Central memory CD8-positive, alpha-beta T cell (primary cell): ENCODE measurements at regions not wholly inside any gene's neighbourhood (a gene's known extent, or its start where the extent isn't known, plus 50 kb on each side); places are given as distances from the start of the nearest gene placed in this dataset.

Experiments used
- ATAC-seq: fragments of 150-1000 bp; cut with Tn5 transposase; replicated peaks from 2 replicates; pipeline ENCODE4 v1.10.0; 2022; ENCODE audit warnings: mild to moderate bottlenecking, moderate FRiP score, moderate number of reproducible peaks; ENCODE audit not compliant: poor library complexity, severe bottlenecking; ENCODE audit errors: extremely low read depth
- DNase-seq, 2 donors: peaks; one replicate each; pipeline ENCODE4 v3.0.0; 2021; ENCODE audit warnings: low spot score in 2 of 2
- H3K27ac Mint-ChIP-seq: one replicate; pipeline ENCODE4 v1.8.0; 2022; ENCODE audit warnings: low read depth, mild to moderate bottlenecking, moderate library complexity, mixed read lengths
- H3K27me3 Mint-ChIP-seq: one replicate; pipeline ENCODE4 v1.8.0; 2022; ENCODE audit warnings: mixed read lengths
- H3K36me3 Mint-ChIP-seq: one replicate; pipeline ENCODE4 v1.8.0; 2022; ENCODE audit warnings: mild to moderate bottlenecking, moderate library complexity, mixed read lengths; ENCODE audit not compliant: insufficient read depth
- H3K4me1 Mint-ChIP-seq: one replicate; pipeline ENCODE4 v1.8.0; 2022; ENCODE audit warnings: mixed read lengths
- H3K4me3 Mint-ChIP-seq: one replicate; pipeline ENCODE4 v1.8.0; 2022; ENCODE audit warnings: mild to moderate bottlenecking, moderate library complexity, mixed read lengths
- H3K9me3 Mint-ChIP-seq: one replicate; pipeline ENCODE4 v1.8.0; 2022; ENCODE audit warnings: mixed read lengths

DNA sequence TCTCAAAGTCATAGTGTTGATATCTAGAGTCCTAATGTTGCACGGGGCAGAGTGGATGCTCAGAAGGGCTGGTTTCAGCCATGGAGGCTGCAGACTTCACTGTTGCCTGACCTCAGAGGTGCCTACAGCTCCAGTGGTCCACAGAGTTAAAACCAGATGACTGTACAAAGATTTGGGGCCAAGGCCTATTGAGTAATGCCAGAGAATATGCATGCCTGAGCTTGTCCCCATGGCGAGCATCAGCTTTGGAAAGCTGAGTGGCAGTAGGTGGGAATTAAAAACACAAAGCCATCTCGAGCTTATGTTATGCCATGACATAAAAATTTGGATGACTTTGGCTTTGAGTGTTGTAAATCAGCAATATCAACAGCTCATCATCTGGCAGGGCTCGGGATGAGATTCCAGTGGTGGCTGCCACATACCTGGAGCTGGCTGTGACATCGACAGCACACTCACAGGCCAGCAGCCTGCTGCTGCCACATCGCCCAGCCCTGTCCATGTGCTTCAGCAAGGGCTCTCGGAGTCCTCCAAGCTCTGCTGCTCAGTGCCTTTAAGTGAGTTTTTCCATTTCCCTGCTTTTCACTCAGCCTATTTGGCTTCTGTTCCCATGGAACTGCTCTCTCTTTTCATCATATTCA, 379.6 kb downstream of the TNS3 start:
- DNase-seq = no peak
- no peaks in the 10 kb centered on the region for H3K4me1 Mint-ChIP-seq
- H3K27me3 Mint-ChIP-seq = no peaks in the 10 kb centered on the region
- no peak overlapping the region for H3K27ac Mint-ChIP-seq
- H3K9me3 Mint-ChIP-seq = peaks cover 11% of the 10 kb centered on the region
- ATAC-seq = no peak
- no peaks in the 10 kb centered on the region for H3K36me3 Mint-ChIP-seq
- H3K4me3 Mint-ChIP-seq = no peak overlapping the region

DNA sequence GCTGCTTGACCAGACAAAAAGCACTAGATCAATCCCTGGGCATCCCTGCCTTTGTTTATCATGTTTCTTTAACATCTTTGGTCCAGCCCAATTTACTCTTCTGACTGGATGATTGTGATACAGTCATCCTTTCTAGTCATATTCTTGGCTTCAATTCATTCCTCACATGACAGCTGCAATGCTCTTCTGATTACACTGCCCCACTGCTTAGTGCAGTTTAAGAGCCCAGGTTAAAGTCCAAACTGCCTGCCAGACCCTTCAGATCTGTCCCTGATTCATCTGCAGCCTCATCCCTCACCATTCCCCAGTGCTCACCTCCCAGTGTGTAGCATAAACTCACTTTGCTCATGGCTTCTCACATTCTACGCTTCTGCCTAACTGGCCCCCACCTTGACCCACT, 383.8 kb downstream of the TNS3 start:
- Mint-ChIP-seq H3K27me3 (no peaks in the 10 kb centered on the region), H3K27ac (no peak overlapping the region), H3K36me3 (peaks cover 2% of the 10 kb centered on the region), H3K4me3 (no peak overlapping the region), H3K4me1 (no peaks in the 10 kb centered on the region), H3K9me3 (peaks cover 11% of the 10 kb centered on the region)
- ATAC-seq (no peak), DNase-seq (no peak)

DNA sequence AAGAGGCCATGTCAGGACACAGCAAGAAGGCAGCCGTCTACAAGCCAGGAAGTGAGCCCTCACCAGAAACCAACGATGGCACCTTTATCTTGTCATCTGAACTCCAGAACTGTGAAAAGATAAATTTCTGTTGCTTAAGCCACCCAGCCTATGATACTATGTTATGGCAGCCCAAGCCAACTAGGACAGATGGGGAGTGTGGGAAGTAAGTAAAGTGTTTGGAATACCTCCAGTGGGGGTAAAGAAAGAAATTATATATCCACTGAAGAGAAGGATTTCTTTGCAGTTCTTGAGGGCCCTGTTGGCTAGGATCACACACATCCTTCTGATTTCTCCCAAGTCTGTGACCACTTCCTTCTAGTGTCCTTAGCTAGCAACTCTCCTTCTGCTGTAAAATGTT, 384.4 kb downstream of the TNS3 start:
- Mint-ChIP-seq H3K4me3 (no peak overlapping the region), H3K36me3 (peaks cover 2% of the 10 kb centered on the region), H3K4me1 (no peaks in the 10 kb centered on the region), H3K27ac (no peak overlapping the region), H3K27me3 (no peaks in the 10 kb centered on the region), H3K9me3 (peaks cover 11% of the 10 kb centered on the region)
- ATAC-seq = no peak
- no peak for DNase-seq

DNA sequence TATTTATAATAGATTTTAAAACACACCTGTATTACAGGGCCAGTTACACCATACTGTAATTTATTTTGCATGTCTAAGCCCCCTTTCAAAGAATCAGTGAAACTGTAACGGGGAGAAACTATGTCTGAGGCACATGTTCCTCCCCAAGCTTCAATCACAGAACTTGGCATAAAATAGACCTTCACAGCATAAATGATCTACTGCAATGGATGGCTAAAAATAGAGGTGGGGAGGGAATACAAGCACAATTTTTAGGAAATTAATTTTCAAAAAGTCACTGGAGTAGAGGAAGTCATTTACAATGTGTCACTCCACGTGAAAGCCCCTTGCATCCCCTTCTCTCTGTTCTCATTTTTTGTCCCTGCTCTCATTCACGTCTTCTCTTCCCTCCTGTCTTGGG, 385.2 kb downstream of the TNS3 start:
- no peak for DNase-seq
- H3K36me3 Mint-ChIP-seq = peaks cover 2% of the 10 kb centered on the region
- H3K27me3 Mint-ChIP-seq = no peaks in the 10 kb centered on the region
- no peaks in the 10 kb centered on the region for H3K4me1 Mint-ChIP-seq
- H3K27ac Mint-ChIP-seq = no peak overlapping the region
- ATAC-seq = no peak
- H3K4me3 Mint-ChIP-seq = no peak overlapping the region
- peaks cover 11% of the 10 kb centered on the region for H3K9me3 Mint-ChIP-seq

DNA sequence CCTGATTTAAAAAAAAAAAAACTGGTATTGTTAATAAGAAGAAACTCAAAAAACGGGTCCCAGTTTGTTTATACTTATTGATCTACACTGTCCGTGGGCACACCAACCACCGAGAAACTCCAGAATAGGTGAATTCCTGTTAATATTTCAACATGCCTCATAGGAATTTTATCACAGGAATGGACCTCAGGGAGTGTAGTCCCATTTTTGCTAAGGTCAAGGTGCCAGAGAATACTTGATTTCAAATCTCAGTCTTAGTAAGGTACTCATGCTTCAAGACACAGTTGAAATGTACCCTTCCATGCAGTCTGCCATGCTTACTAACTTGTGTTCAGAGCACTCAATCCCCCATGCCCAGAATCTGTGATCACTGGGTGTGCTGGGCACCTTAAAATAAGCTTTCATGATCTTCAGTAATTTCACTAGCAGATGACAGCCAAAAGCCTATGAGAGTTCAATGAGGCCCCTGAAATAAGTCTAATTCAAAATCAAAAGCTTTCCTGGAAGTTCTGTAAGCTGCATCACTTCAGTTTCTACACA, 385.7 kb downstream of the TNS3 start:
- ATAC-seq = no peak
- Mint-ChIP-seq H3K27ac (no peak overlapping the region), H3K9me3 (peaks cover 11% of the 10 kb centered on the region), H3K4me3 (no peak overlapping the region), H3K36me3 (peaks cover 2% of the 10 kb centered on the region), H3K4me1 (no peaks in the 10 kb centered on the region), H3K27me3 (no peaks in the 10 kb centered on the region)
- DNase-seq = no peak

DNA sequence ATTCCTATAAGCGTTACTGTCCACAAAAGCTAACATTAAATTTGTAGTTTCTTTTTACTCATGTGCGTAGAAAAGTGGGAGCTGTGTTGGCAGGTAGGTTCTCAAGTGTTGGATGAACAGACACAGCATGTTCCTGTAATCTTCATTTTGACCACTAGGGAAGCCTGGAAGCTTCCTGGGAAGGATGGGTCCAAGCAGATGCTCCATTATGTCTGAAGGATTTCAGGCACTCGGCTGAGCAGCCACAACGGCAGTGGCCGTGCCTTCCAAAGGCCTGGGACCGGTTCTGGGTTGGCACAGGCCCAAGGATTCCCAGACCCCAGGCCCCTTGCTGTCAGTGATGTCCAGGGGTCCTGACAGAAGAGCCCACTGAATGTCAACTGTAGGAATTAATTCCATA, 386.3 kb downstream of the TNS3 start:
- Mint-ChIP-seq H3K9me3 (peaks cover 11% of the 10 kb centered on the region), H3K4me1 (no peaks in the 10 kb centered on the region), H3K4me3 (no peak overlapping the region), H3K27ac (no peak overlapping the region), H3K36me3 (peaks cover 4% of the 10 kb centered on the region), H3K27me3 (no peaks in the 10 kb centered on the region)
- ATAC-seq (no peak), DNase-seq (no peak)

DNA sequence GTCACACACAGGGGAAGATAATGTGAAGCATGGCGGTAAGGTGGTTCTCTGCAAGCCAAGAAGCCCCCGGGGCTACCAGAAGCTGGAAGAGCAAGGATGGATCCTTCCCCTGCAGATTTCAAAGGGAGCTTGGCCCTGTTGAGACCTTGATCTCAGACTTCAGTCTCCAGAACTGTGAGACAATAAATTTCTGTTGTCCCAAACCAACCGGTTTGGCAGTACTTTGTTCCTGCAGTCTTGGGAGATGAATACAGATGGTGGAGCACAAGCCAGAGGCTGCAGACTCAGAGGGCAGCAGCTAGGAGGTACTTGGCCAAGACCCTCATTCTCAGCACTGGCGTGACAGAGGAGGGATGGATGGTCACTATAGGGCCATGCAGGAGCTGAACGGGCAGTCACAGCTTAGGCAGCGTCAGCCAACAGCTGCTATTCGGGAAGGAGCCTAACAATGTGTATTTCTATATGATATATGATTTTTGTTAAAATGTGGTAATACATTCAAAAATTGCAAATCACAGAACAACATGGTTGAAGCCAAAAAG, 387.3 kb downstream of the TNS3 start:
- peaks cover 11% of the 10 kb centered on the region for H3K9me3 Mint-ChIP-seq
- H3K4me3 Mint-ChIP-seq = no peak overlapping the region
- no peaks in the 10 kb centered on the region for H3K4me1 Mint-ChIP-seq
- no peaks in the 10 kb centered on the region for H3K27me3 Mint-ChIP-seq
- DNase-seq = no peak
- ATAC-seq = no peak
- H3K27ac Mint-ChIP-seq = no peak overlapping the region
- H3K36me3 Mint-ChIP-seq = peaks cover 4% of the 10 kb centered on the region

DNA sequence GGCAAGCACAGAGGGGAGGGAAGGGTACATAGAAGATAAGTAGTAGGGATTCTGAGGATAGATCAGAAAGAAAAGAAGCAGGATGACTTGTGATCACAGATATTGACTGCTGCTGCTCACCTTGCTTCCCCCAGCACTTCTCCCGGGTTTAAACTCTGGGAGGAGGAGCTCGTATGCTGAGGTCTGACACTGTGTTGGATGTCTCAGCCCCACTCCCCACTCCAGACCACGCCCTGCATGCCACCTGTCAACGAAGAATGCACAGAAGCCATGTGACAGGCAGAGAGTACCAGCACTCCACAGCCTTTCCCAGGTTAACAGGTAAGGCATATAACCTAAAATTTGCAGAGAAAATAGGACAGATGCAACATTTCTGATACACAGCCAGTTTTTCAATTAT, 388.9 kb downstream of the TNS3 start:
- DNase-seq (no peak), ATAC-seq (no peak)
- peaks cover 4% of the 10 kb centered on the region for H3K36me3 Mint-ChIP-seq
- no peaks in the 10 kb centered on the region for H3K4me1 Mint-ChIP-seq
- peaks cover 4% of the 10 kb centered on the region for H3K9me3 Mint-ChIP-seq
- H3K27ac Mint-ChIP-seq = no peak overlapping the region
- H3K27me3 Mint-ChIP-seq = no peaks in the 10 kb centered on the region
- H3K4me3 Mint-ChIP-seq = no peak overlapping the region

DNA sequence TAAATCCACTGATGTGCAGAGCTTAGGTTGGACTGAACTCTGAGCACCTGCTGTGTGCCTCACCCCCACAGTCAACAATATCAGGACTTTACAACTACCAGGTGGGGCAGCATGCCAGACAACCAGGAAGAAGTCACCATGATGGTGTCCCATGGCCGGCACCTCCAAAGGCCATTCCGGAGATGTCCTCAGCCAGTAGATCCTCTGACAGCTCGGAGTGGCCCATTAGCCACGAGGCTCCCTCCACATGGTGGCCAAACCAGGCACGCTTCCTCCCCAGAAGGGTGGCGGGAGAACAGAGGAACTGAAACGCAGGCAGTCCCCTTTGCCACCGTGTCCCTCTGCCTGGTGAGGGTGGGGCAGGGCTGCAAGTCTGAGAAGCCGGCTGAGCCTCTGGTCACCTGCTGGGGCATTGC, 390.0 kb downstream of the TNS3 start:
- Mint-ChIP-seq H3K36me3 (peaks cover 4% of the 10 kb centered on the region), H3K4me3 (no peak overlapping the region), H3K27ac (no peak overlapping the region), H3K9me3 (peaks cover 2% of the 10 kb centered on the region), H3K4me1 (no peaks in the 10 kb centered on the region), H3K27me3 (no peaks in the 10 kb centered on the region)
- ATAC-seq (no peak), DNase-seq (no peak)

DNA sequence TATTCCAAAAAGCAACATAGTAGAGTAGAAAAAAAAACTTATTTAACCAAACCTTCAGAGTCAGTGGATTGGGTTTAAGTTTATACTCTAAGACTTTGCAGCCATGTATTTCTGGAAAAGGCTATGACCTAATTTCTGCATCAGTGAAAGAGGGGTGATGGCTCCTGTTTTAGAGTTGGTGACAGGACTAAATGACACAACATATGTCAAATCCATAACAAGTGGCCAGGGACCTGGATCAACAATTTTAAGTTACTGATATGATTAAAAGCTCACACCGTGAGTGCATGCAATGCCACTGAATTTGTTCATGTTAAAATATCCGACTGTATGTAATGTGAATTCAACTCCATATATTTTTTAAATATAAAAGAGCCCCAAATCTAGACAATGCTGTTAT, 390.6 kb downstream of the TNS3 start:
- H3K36me3 Mint-ChIP-seq = peaks cover 4% of the 10 kb centered on the region
- H3K4me1 Mint-ChIP-seq = no peaks in the 10 kb centered on the region
- H3K27ac Mint-ChIP-seq = no peak overlapping the region
- H3K4me3 Mint-ChIP-seq = no peak overlapping the region
- DNase-seq (no peak), ATAC-seq (no peak)
- H3K27me3 Mint-ChIP-seq = no peaks in the 10 kb centered on the region
- peaks cover 6% of the 10 kb centered on the region for H3K9me3 Mint-ChIP-seq

DNA sequence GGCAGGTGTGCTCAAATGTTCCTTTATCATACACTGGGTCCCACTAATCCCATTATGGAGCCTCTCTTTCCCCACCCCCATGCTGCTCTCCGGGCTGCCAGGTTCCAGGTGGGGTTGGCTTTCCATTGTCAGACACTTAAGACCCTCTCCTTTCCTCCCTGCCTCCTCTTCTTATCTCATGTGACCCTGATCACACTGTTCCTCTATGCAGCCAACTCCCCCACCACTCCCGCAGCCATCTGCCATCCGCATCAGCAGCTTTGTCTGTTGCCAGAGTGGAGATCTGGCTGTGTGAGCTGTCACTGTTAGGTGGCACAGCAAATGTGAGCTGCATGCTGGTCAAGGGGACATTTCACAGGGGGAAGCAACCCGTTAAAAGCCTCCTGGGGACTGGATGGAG, 391.4 kb downstream of the TNS3 start:
- H3K27me3 Mint-ChIP-seq = no peaks in the 10 kb centered on the region
- ATAC-seq = no peak
- H3K9me3 Mint-ChIP-seq = peaks cover 6% of the 10 kb centered on the region
- H3K4me3 Mint-ChIP-seq = no peak overlapping the region
- peaks cover 4% of the 10 kb centered on the region for H3K36me3 Mint-ChIP-seq
- no peak overlapping the region for H3K27ac Mint-ChIP-seq
- no peak for DNase-seq
- no peaks in the 10 kb centered on the region for H3K4me1 Mint-ChIP-seq

DNA sequence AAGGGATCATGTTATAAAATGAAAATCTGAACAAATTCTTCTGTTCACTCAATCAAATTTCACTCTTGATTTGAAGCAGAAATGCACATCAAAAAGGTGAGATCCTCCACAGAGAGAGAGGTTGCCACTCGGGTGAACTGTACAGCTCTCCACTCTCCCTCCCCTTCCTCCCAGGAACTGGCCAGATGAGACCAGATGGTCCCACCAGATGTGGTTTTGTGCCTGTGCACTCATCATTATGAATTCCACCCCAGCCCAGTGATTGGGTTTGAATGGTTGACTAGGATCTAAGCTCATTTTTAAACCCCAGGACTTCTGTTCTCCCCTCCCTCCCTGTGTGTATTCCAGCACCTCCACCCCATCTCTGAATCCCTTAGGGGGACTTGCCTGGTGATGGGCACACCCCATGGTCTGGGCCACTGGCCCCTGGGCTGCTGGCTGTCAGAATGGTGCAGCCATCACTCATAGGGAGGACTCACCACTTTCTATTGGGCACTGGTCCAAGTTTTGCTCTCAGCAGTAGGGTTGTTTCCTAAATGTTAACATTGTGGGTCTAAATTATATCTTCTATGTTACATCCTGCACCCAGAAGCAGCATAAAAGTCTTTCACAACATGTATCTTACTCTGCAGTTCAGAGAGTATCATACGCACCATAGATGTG, 393.1 kb downstream of the TNS3 start:
- Mint-ChIP-seq H3K27me3 (no peaks in the 10 kb centered on the region), H3K4me1 (no peaks in the 10 kb centered on the region), H3K36me3 (peaks cover 4% of the 10 kb centered on the region), H3K4me3 (no peak overlapping the region), H3K9me3 (peaks cover 6% of the 10 kb centered on the region), H3K27ac (no peak overlapping the region)
- DNase-seq (no peak), ATAC-seq (no peak)

DNA sequence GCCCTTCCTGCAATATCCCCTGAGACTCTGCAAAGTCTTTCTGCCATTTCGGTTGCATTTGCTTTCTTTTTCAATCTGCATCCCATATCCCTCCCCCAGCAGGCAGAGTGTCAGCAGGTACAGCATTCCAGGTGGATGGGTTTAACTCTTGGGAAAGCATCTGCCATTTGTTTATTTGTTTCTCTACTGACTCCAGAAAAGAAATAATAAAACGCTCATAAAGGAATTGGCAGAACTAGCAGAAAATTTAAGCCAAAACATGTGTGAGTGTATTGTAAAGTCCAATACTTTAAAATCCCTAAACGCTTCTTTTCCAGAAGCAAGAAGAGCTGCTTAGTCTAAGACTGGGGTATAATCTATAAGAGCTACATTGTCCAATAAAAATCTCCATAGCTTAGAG, 393.8 kb downstream of the TNS3 start:
- H3K4me1 Mint-ChIP-seq = no peaks in the 10 kb centered on the region
- H3K27ac Mint-ChIP-seq = no peak overlapping the region
- no peak overlapping the region for H3K4me3 Mint-ChIP-seq
- peaks cover 6% of the 10 kb centered on the region for H3K9me3 Mint-ChIP-seq
- DNase-seq = no peak
- no peaks in the 10 kb centered on the region for H3K27me3 Mint-ChIP-seq
- peaks cover 3% of the 10 kb centered on the region for H3K36me3 Mint-ChIP-seq
- no peak for ATAC-seq
